NCI-H1105 (cell line): ENCODE measurements at regions not wholly inside any gene's neighbourhood (a gene's known extent, or its start where the extent isn't known, plus 50 kb on each side); places are given as distances from the start of the nearest gene placed in this dataset.
A peak's percentile ranks its signal among the peaks of the same experiment; 100 is the strongest.
"Not testable (repeated sequence)": the region's sequence is repeated elsewhere in the genome, so short reads cannot be mapped to it uniquely, and the experiment has no call there.

Experiments
- DNase-seq: peaks from one replicate; lab custom pipeline; 2025; lab: John Stamatoyannopoulos, UW

- DNase-seq, result peak; percentile 6
These were observed 230.9 kb upstream of the FSIP2 start for GRCh38 chr2:185507719-185508118.

- no peak for DNase-seq
These were observed 228.5 kb upstream of the FSIP2 start for GRCh38 chr2:185510060-185510459.

GRCh38 chr2:185511925-185512324, 226.7 kb upstream of the FSIP2 start:
- no peak for DNase-seq

GRCh38 chr2:185522472-185522871, 216.1 kb upstream of the FSIP2 start:
- no peak for DNase-seq

- DNase-seq, result not testable (repeated sequence)
These were observed 214.4 kb upstream of the FSIP2 start for GRCh38 chr2:185524242-185524641.

GRCh38 chr2:185526161-185526560, 212.4 kb upstream of the FSIP2 start:
- no peak for DNase-seq

- no peak for DNase-seq
These were observed 206.9 kb upstream of the FSIP2 start for GRCh38 chr2:185531721-185532120.

GRCh38 chr2:185537689-185538088, 200.9 kb upstream of the FSIP2 start:
- DNase-seq, result no peak

- no peak for DNase-seq
These were observed 171.4 kb upstream of the FSIP2 start for GRCh38 chr2:185567196-185567595.

- no peak for DNase-seq
These were observed 170.7 kb upstream of the FSIP2 start for GRCh38 chr2:185567940-185568339.

- DNase-seq, result no peak
These were observed 160.3 kb upstream of the FSIP2 start for GRCh38 chr2:185578322-185578721.

- no peak for DNase-seq
These were observed 155.4 kb upstream of the FSIP2 start for GRCh38 chr2:185583058-185583816.

GRCh38 chr2:185585165-185585564, 153.4 kb upstream of the FSIP2 start:
- not testable (repeated sequence) for DNase-seq

GRCh38 chr2:185591276-185591675, 147.3 kb upstream of the FSIP2 start:
- not testable (repeated sequence) for DNase-seq

- DNase-seq, result no peak
These were observed 130.7 kb upstream of the FSIP2 start for GRCh38 chr2:185607945-185608344.

- no peak for DNase-seq
These were observed 129.8 kb upstream of the FSIP2 start for GRCh38 chr2:185608799-185609198.

- no peak for DNase-seq
These were observed 128.3 kb upstream of the FSIP2 start for GRCh38 chr2:185610301-185610700.

GRCh38 chr2:185618625-185619024, 120.0 kb upstream of the FSIP2 start:
- DNase-seq, result no peak

GRCh38 chr2:185625604-185626003, 113.0 kb upstream of the FSIP2 start:
- DNase-seq, result no peak

- DNase-seq, result no peak
These were observed 109.6 kb upstream of the FSIP2 start for GRCh38 chr2:185628985-185629384.

- DNase-seq, result no peak
These were observed 105.0 kb upstream of the FSIP2 start for GRCh38 chr2:185633621-185634020.

GRCh38 chr2:185638771-185639170, 99.8 kb upstream of the FSIP2 start:
- DNase-seq, result no peak

GRCh38 chr2:185640588-185640987, 98.0 kb upstream of the FSIP2 start:
- DNase-seq, result no peak

- DNase-seq, result no peak
These were observed 95.2 kb upstream of the FSIP2 start for GRCh38 chr2:185643434-185643833.
